Ishikawa (cell line): ENCODE measurements at regions not wholly inside any gene's neighbourhood (a gene's known extent, or its start where the extent isn't known, plus 50 kb on each side); places are given as distances from the start of the nearest gene placed in this dataset.

Source experiments
- CEBPB ChIP-seq: IDR thresholded peaks from 2 replicates; pipeline ENCODE4 v1.6.1; 2012
- CREB1 ChIP-seq: IDR thresholded peaks from 2 replicates; pipeline ENCODE4 v1.6.1; 2012; ENCODE audit warnings: low read depth
- EGR1 ChIP-seq: IDR thresholded peaks from 2 replicates; pipeline ENCODE4 v1.6.1; 2012
- EP300 ChIP-seq: IDR thresholded peaks from 2 replicates; pipeline ENCODE4 v1.6.1; 2012; ENCODE audit warnings: borderline replicate concordance
- FOXM1 ChIP-seq: IDR thresholded peaks from 2 replicates; pipeline ENCODE4 v1.6.1; 2012; ENCODE audit warnings: low read depth, borderline replicate concordance
- MAX ChIP-seq: IDR thresholded peaks from 2 replicates; pipeline ENCODE4 v1.6.1; 2012
- NFIC ChIP-seq: IDR thresholded peaks from 2 replicates; pipeline ENCODE4 v1.6.1; 2012
- RAD21 ChIP-seq: IDR thresholded peaks from 2 replicates; pipeline ENCODE4 v1.6.1; 2012; ENCODE audit warnings: low read depth
- REST ChIP-seq: IDR thresholded peaks from 2 replicates; pipeline ENCODE4 v1.6.1; 2012; ENCODE audit warnings: low read depth, mild to moderate bottlenecking
- TAF1 ChIP-seq: IDR thresholded peaks from 2 replicates; pipeline ENCODE4 v1.6.1; 2012; ENCODE audit warnings: low read depth, mild to moderate bottlenecking
- TCF12 ChIP-seq: IDR thresholded peaks from 2 replicates; pipeline ENCODE4 v1.6.1; 2012; ENCODE audit warnings: low read depth
- TEAD4 ChIP-seq: IDR thresholded peaks from 2 replicates; pipeline ENCODE4 v1.6.1; 2012
- USF1 ChIP-seq: IDR thresholded peaks from 2 replicates; pipeline ENCODE4 v1.6.1; 2012
- YY1 ChIP-seq: IDR thresholded peaks from 2 replicates; pipeline ENCODE4 v1.6.1; 2012; ENCODE audit warnings: low read depth
- ZBTB7A ChIP-seq: IDR thresholded peaks from 2 replicates; pipeline ENCODE4 v1.6.1; 2012; ENCODE audit warnings: low read depth

GRCh38 chr4:82076809-82077208, 297.0 kb downstream of the HNRNPD start:
- TF ChIP-seq EGR1 (no peak), YY1 (no peak), ZBTB7A (no peak), TCF12 (no peak), NFIC (no peak), TAF1 (no peak), MAX (no peak), FOXM1 (no peak), USF1 (no peak)

GRCh38 chr4:82076359-82076758, 297.4 kb downstream of the HNRNPD start:
- TF ChIP-seq TAF1 (no peak), MAX (no peak)

GRCh38 chr4:82071951-82072350, 301.8 kb downstream of the HNRNPD start:
- TF ChIP-seq USF1 (no peak), FOXM1 (no peak), TEAD4 (no peak), EGR1 (no peak), YY1 (no peak), CREB1 (no peak), NFIC (no peak), ZBTB7A (no peak), EP300 (no peak)

- TF ChIP-seq FOXM1 (no peak), EGR1 (no peak), REST (no peak), TEAD4 (no peak), NFIC (no peak), CREB1 (no peak), RAD21 (no peak), USF1 (no peak), EP300 (no peak), TAF1 (no peak), CEBPB (no peak), ZBTB7A (no peak), TCF12 (no peak), YY1 (no peak), MAX (no peak)
Measured at GRCh38 chr4:82069883-82070638, 303.7 kb downstream of the HNRNPD start.

- no peak for TF ChIP-seq ZBTB7A
- no peak for TF ChIP-seq YY1
- TF ChIP-seq CEBPB: no peak
- TF ChIP-seq EGR1: no peak
- TF ChIP-seq REST: no peak
- no peak for TF ChIP-seq TAF1
- TF ChIP-seq USF1: no peak
- TF ChIP-seq MAX: no peak
- no peak for TF ChIP-seq EP300
- no peak for TF ChIP-seq RAD21
- TF ChIP-seq TEAD4: no peak
- no peak for TF ChIP-seq TCF12
- TF ChIP-seq NFIC: no peak
- no peak for TF ChIP-seq FOXM1
- TF ChIP-seq CREB1: no peak
Measured at GRCh38 chr4:82063017-82063416, 310.8 kb downstream of the HNRNPD start.
